ENCODE measurements at regions not wholly inside any gene's neighbourhood (a gene's known extent, or its start where the extent isn't known, plus 50 kb on each side); places are given as distances from the start of the nearest gene placed in this dataset.

DNA sequence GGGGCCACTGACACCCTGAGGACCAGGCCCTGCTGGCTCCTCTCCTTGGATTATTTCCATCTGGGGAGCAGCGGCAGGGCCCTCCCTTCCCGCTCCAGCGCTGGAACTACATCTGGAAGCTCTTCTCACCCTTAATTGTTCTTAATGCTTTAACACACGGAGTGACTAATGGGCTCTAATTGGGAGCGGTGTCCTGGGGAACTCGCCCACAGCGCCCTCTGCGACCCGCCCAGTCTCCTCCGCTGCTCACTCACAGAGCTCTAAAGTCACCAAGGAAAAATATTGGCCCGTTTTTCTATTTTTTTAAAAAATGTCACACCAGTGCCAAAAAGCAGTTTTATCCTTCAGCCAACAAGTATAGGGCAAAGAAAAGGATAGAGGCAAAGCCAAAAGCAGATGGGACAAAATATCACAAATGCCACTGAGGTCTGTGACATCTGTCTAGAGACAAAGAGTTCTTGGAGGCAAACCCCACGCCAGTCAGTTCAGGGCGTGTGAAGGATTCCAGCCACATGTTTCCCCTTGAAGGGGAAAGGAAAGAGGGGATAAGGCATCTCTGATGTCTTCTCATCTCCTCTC, 134.7 kb downstream of the RBFOX3 start:
- Mint-ChIP-seq H3K36me3 (ENCODE audit: low read depth) (no peaks in the 10 kb centered on the region), H3K27ac (no peak overlapping the region), H3K4me1 (peaks cover 8% of the 10 kb centered on the region), H3K27me3 (peaks cover 63% of the 10 kb centered on the region), H3K4me3 (no peak overlapping the region)
- H3K9me3 ChIP-seq (ENCODE audit: control insufficient read depth, low read length, poor library complexity, severe bottlenecking) = no peaks in the 10 kb centered on the region
- DNase-seq (no peak), ATAC-seq (no peak)

DNA sequence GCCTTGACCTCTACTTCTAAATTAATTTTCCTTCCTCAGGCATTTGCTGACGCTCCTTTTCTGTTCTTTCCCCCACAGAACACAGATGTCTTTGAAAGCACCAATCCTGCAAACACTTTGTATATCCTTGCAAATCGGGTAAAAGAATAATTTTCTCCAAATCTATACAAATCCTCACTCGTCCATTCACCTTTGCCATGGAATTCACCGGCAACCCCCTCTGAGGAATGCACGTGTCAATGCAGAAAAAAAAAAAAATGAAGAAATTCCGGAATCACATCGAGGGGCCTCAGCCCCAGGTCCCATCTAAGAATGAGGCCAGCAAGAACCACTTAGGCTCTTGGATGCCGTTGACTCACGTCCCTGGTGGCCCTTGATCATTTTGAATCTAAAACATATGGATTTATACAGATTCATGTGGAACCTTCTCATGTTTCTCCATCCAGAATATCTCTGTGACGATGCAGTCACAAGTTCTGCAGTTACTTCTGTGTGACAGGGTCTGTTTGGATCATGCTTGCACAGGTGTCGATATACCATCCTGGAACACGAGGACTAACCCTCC, 136.9 kb downstream of the RBFOX3 start:
- Mint-ChIP-seq H3K27ac (no peak overlapping the region), H3K4me3 (no peak overlapping the region), H3K4me1 (peaks cover 3% of the 10 kb centered on the region), H3K36me3 (ENCODE audit: low read depth) (no peaks in the 10 kb centered on the region), H3K27me3 (peaks cover 58% of the 10 kb centered on the region)
- no peaks in the 10 kb centered on the region for H3K9me3 ChIP-seq (ENCODE audit: control insufficient read depth, low read length, poor library complexity, severe bottlenecking)
- ATAC-seq (no peak), DNase-seq (no peak)

- peaks cover 57% of the 10 kb centered on the region for H3K27me3 Mint-ChIP-seq
- H3K9me3 ChIP-seq (ENCODE audit: control insufficient read depth, low read length, poor library complexity, severe bottlenecking) = no peaks in the 10 kb centered on the region
- H3K4me3 Mint-ChIP-seq = no peak overlapping the region
- H3K36me3 Mint-ChIP-seq (ENCODE audit: low read depth) = no peaks in the 10 kb centered on the region
- no peak overlapping the region for H3K27ac Mint-ChIP-seq
- DNase-seq (no peak), ATAC-seq (no peak)
- peaks cover 3% of the 10 kb centered on the region for H3K4me1 Mint-ChIP-seq
Observed at GRCh38 chr17:79473111-79473875, 137.6 kb downstream of the RBFOX3 start.

- H3K27me3 Mint-ChIP-seq = peaks cover 45% of the 10 kb centered on the region
- peaks cover 3% of the 10 kb centered on the region for H3K4me1 Mint-ChIP-seq
- no peaks in the 10 kb centered on the region for H3K36me3 Mint-ChIP-seq (ENCODE audit: low read depth)
Observed at GRCh38 chr17:79470754-79471153, 140.1 kb downstream of the RBFOX3 start.

GRCh38 chr17:79469646-79470045, 141.2 kb downstream of the RBFOX3 start:
- no peaks in the 10 kb centered on the region for H3K9me3 ChIP-seq (ENCODE audit: control insufficient read depth, low read length, poor library complexity, severe bottlenecking)
- peaks cover 3% of the 10 kb centered on the region for H3K4me1 Mint-ChIP-seq
- peaks cover 41% of the 10 kb centered on the region for H3K27me3 Mint-ChIP-seq
- H3K4me3 Mint-ChIP-seq = no peak overlapping the region
- ATAC-seq (no peak), DNase-seq (no peak)
- no peaks in the 10 kb centered on the region for H3K36me3 Mint-ChIP-seq (ENCODE audit: low read depth)
- no peak overlapping the region for H3K27ac Mint-ChIP-seq

More at GRCh38 chr17:79470754-79471153, 140.1 kb downstream of the RBFOX3 start:
- H3K27ac Mint-ChIP-seq = no peak overlapping the region
- H3K9me3 ChIP-seq (ENCODE audit: control insufficient read depth, low read length, poor library complexity, severe bottlenecking) = no peaks in the 10 kb centered on the region
- ATAC-seq (no peak), DNase-seq (no peak)
- no peak overlapping the region for H3K4me3 Mint-ChIP-seq

DNA sequence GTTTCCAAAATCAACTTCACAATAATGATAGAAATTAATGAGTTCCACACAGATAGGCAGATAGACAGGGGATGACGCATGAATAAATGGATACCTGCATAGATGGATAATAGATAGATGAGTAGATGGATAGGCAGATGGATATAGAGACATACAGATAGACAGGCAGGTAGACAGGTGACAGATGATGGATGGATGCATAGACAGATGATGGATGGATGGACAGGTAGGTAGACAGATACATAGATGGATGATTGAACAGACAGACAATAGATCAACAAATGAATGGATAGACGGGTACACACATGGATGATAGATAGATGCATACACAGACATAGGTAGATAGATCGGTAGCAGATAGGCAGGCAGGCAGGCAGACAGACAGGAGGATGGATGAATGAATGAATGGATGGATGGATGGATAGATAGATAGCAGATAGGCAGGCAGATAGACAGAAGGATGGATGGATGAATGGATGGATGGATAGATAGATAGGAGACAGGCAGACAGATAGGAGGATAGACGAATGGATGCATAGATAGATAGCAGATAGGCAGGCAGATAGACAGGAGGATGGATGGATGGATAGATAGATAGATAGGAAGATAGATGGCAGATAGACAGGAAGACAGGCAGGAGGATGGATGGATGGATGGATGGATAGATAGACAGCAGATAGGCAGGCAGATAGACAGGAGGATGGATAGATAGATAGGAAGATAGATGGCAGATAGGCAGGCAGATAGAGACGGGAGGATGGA, 142.5 kb downstream of the RBFOX3 start:
- Mint-ChIP-seq H3K36me3 (ENCODE audit: low read depth) (no peaks in the 10 kb centered on the region), H3K27ac (no peak overlapping the region), H3K27me3 (peaks cover 29% of the 10 kb centered on the region), H3K4me1 (no peaks in the 10 kb centered on the region), H3K4me3 (no peak overlapping the region)
- DNase-seq (no peak), ATAC-seq (no peak)
- no peaks in the 10 kb centered on the region for H3K9me3 ChIP-seq (ENCODE audit: control insufficient read depth, low read length, poor library complexity, severe bottlenecking)

DNA sequence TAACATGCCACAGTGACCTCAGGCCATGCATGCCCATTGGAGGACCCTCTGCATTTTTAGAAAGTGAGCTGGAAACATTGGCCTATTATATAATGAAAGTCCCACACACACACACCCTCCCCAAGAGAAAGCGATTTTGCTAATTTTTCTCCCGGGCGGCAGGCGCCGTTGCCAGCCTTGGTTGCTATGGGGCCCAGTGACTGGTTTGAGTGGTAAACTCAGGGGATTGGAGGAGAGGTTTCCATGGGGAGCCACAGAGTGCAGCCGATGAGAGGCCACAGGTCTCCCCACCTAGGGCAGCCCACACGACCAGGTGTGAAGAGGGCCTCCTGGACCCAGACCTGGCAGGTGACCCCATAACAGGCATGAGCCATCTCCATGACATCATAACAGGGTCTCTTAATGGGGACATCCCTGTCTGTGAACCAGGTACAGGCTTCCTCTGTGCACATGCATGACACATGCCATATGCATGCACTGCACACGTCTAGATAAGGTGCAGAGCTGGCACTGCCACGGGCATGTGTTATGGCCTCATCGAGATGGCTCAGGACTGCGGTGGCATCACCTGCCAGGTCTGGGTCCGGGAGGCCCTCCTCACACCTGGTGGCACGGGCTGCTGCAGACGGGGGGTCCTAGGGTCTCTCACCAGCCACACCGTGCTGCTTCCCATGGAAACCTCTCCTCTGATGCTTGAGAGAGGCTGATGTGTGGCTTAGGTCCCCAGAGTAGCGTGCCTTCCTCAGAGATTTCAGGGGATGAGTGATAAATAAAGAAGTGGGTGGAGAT, 144.1 kb downstream of the RBFOX3 start:
- Mint-ChIP-seq H3K36me3 (ENCODE audit: low read depth) (no peaks in the 10 kb centered on the region), H3K27me3 (peaks cover 28% of the 10 kb centered on the region), H3K27ac (no peak overlapping the region), H3K4me1 (no peaks in the 10 kb centered on the region), H3K4me3 (no peak overlapping the region)
- no peaks in the 10 kb centered on the region for H3K9me3 ChIP-seq (ENCODE audit: control insufficient read depth, low read length, poor library complexity, severe bottlenecking)
- ATAC-seq (no peak), DNase-seq (no peak)

DNA sequence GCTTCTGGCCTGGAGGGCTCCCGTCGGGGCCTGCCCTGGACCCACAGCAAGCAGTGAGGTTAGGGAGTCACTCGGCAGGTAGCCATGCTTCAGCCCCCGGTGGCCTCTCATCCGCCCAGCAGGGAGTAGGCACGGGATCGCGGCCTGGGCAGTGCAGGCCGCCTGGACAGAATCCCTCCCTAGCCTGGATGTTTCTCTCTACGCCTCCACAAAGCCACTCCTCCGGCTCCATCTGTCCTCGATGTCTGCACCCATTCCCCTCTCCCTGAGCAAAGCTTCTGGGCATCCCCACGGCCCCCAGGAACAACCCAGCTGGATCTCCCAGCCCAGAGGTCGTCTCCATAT, 145.2 kb downstream of the RBFOX3 start:
- Mint-ChIP-seq H3K36me3 (ENCODE audit: low read depth) (no peaks in the 10 kb centered on the region), H3K4me1 (no peaks in the 10 kb centered on the region), H3K27me3 (peaks cover 17% of the 10 kb centered on the region), H3K27ac (no peak overlapping the region), H3K4me3 (no peak overlapping the region)
- H3K9me3 ChIP-seq (ENCODE audit: control insufficient read depth, low read length, poor library complexity, severe bottlenecking) = no peaks in the 10 kb centered on the region
- DNase-seq (no peak), ATAC-seq (no peak)

DNA sequence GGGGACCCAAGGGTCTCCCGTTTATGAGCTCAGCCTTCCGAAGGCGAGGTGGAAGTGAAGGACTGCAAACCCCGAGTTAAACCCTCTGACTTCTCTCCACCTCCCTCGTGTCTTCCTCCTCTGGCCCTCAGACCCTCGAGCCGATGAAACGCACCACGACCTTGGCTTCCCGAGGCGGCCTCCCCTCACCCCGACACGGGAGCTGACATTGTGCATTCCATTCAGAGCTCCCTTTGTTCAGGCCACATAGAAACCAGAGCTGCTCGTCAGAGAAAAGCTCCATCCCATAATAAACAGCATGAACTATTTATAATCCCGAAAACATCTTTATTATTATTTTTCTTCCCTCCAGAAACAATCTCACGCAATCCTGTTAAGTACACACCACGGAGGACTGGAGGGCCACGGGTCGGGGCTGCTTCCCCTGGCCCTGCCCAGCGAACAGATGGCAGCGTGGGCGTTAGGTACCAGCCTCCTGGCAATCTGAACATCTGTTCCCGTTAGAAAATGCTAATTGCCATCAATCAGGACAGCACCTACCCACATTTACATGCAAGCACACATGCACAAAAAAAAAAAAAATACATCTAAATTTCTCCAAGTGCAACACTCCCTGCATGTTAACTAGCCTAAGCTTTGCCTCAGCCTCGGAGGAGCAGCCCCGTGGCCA, 145.7 kb downstream of the RBFOX3 start:
- Mint-ChIP-seq H3K27me3 (peaks cover 12% of the 10 kb centered on the region), H3K36me3 (ENCODE audit: low read depth) (no peaks in the 10 kb centered on the region), H3K4me1 (no peaks in the 10 kb centered on the region), H3K4me3 (no peak overlapping the region), H3K27ac (no peak overlapping the region)
- ATAC-seq (no peak), DNase-seq (no peak)
- no peaks in the 10 kb centered on the region for H3K9me3 ChIP-seq (ENCODE audit: control insufficient read depth, low read length, poor library complexity, severe bottlenecking)

- peaks cover 11% of the 10 kb centered on the region for H3K27me3 Mint-ChIP-seq
- H3K4me3 Mint-ChIP-seq = no peak overlapping the region
- no peak for ATAC-seq
- H3K36me3 Mint-ChIP-seq (ENCODE audit: low read depth) = no peaks in the 10 kb centered on the region
- H3K27ac Mint-ChIP-seq = no peak overlapping the region
- no peak for DNase-seq
- H3K9me3 ChIP-seq (ENCODE audit: control insufficient read depth, low read length, poor library complexity, severe bottlenecking) = no peaks in the 10 kb centered on the region
- H3K4me1 Mint-ChIP-seq = no peaks in the 10 kb centered on the region
Observed at GRCh38 chr17:79464318-79465010, 146.4 kb downstream of the RBFOX3 start.

DNA sequence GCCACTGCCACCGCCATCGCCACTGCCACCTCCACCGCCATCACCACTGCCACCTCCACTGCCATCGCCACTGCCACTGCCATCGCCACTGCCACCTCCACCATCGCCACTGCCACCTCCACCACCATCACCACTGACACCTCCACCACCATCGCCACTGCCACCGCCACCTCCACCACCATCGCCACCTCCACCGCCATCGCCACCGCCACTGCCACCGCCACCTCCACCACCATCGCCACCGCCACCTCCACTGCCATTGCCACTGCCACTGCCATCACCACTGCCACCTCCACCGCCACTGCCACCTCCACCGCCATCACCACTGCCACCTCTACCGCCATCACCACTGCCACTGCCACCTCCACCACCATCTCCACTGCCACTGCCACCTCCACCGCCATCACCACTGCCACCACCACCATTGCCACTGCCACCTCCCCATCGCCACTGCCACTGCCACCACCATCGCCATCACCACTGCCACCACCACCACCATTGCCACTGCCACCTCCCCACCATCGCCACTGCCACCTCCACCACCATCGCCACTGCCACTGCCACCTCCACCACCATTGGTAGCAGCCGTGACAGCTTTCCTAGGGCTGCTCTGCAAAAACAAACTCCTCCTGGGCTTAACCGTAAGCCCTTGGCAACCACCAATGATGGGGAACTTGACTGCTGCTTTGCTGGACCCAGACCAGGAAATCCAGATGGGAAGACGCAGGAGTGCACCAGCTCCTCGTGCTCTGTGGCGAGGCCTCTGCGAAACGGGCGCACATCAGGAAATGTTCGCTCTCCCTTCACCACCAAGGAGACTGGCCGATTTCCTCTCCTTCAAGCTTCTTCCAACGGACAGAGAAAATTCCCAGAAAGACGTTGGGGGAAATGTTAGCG, 147.2 kb downstream of the RBFOX3 start:
- H3K9me3 ChIP-seq (ENCODE audit: control insufficient read depth, low read length, poor library complexity, severe bottlenecking) = no peaks in the 10 kb centered on the region
- Mint-ChIP-seq H3K27ac (no peak overlapping the region), H3K4me1 (no peaks in the 10 kb centered on the region), H3K36me3 (ENCODE audit: low read depth) (no peaks in the 10 kb centered on the region), H3K27me3 (peaks cover 16% of the 10 kb centered on the region), H3K4me3 (no peak overlapping the region)
- ATAC-seq = no peak
- no peak for DNase-seq

All from T-helper 17 cell (primary cell).